A549 (cell line): ENCODE measurements at regions not wholly inside any gene's neighbourhood (a gene's known extent, or its start where the extent isn't known, plus 50 kb on each side); places are given as distances from the start of the nearest gene placed in this dataset.
A peak's percentile ranks its signal among the peaks of the same experiment; 100 is the strongest.

Experiments
- ATAC-seq, 2 experiments: fragments of 200-7000 bp in 1 of 2; fragments of >200 bp in 1 of 2; cut with Nextera tagmentation in 1 of 2; cut with Tn5 transposase in 1 of 2; 3 replicates each; pipeline versions ENCODE4 v1.8.0 to v1.9.1; 2018 to 2020; ENCODE audit warnings: mild to moderate bottlenecking in 1 of 2, moderate library complexity in 1 of 2
- CTCF ChIA-PET: fragments of 300-600 bp; sonication (Branson Sonifier 250); formaldehyde crosslinking; extraction: SDS; loops from one replicate; lab custom pipeline; 2021; ENCODE audit warnings: antibody characterized with exemption, inconsistent platforms; lab: Yijun Ruan, JAX
- POLR2A ChIA-PET: fragments of 350-600 bp; formaldehyde crosslinking; extraction: SDS; loops from one replicate; lab custom pipeline; 2021; ENCODE audit warnings: antibody characterized with exemption, inconsistent platforms; lab: Yijun Ruan, JAX
- DNase-seq, 2 experiments: peaks; one replicate each; pipeline versions ENCODE4 v3.0.0 to v3.0.0-alpha.2; 2011 to 2016; ENCODE audit warnings: low read depth in 1 of 2, low spot score in 1 of 2
- FAIRE-seq: peaks from 2 replicates; lab custom pipeline; 2011; peaks lifted over from hg19 to GRCh38; lab: Jason Lieb, UNC
- H3K27ac ChIP-seq, 2 experiments: fragments of >200 bp; sonication (Bioruptor Twin); formaldehyde crosslinking; 3 replicates each; pipeline ENCODE4 v1.5.1; 2016 to 2017
- H3K4me1 ChIP-seq: fragments of >200 bp; sonication (Bioruptor Twin); formaldehyde crosslinking; 3 replicates; pipeline ENCODE4 v1.6.1; 2016
- H3K4me2 ChIP-seq: fragments of >200 bp; sonication (Bioruptor Twin); formaldehyde crosslinking; 3 replicates; pipeline ENCODE4 v1.6.1; 2016
- H3K4me3 ChIP-seq: fragments of >200 bp; sonication (Bioruptor Twin); formaldehyde crosslinking; 3 replicates; pipeline ENCODE4 v1.5.1; 2016
- H3K9me3 ChIP-seq: fragments of >200 bp; sonication (Bioruptor Twin); formaldehyde crosslinking; 3 replicates; pipeline ENCODE4 v1.6.1; 2016
- ATOH8 ChIP-seq: fragments of 250-450 bp; sonication (Bioruptor Pico); IDR thresholded peaks from 2 replicates; pipeline ENCODE4 v1.5.0; 2020; ENCODE audit warnings: low read depth, mild to moderate bottlenecking, moderate library complexity
- CBX8 ChIP-seq: fragments of 200-600 bp; sonication (generic); IDR thresholded peaks from 2 replicates; pipeline ENCODE4 v1.6.1; 2016
- CEBPB ChIP-seq, 2 experiments: fragments of >200 bp in 1 of 2; sonication (Bioruptor Twin) in 1 of 2; formaldehyde crosslinking in 1 of 2; IDR thresholded peaks; 2 replicates each; pipeline ENCODE4 v1.6.1; 2012 to 2016
- CHD4 ChIP-seq: fragments of 200-600 bp; sonication (generic); IDR thresholded peaks from 2 replicates; pipeline ENCODE4 v1.6.1; 2016; ENCODE audit warnings: antibody characterized with exemption, mild to moderate bottlenecking, borderline replicate concordance
- EHF ChIP-seq: fragments of 250-450 bp; sonication (Bioruptor Pico); IDR thresholded peaks from 2 replicates; pipeline ENCODE4 v1.5.0; 2020; ENCODE audit warnings: mild to moderate bottlenecking
- FOSB ChIP-seq: fragments of 250-450 bp; sonication (Bioruptor Pico); IDR thresholded peaks from 2 replicates; pipeline ENCODE4 v1.5.0; 2020; ENCODE audit warnings: mild to moderate bottlenecking, moderate library complexity
- FOSL2 ChIP-seq, 2 experiments: fragments of 450-650 bp in 1 of 2; fragments of >200 bp in 1 of 2; sonication (Bioruptor Twin) in 1 of 2; formaldehyde crosslinking; IDR thresholded peaks; 2 replicates each; pipeline versions ENCODE4 v1.5.0 to v1.6.1; 2016 to 2020; ENCODE audit warnings: mild to moderate bottlenecking in 1 of 2, moderate library complexity in 1 of 2
- HDAC2 ChIP-seq: fragments of 200-600 bp; sonication (generic); IDR thresholded peaks from 2 replicates; pipeline ENCODE4 v1.6.1; 2016
- HOXB13 ChIP-seq: fragments of 250-450 bp; sonication (Bioruptor Pico); IDR thresholded peaks from 2 replicates; pipeline ENCODE4 v1.5.0; 2020; ENCODE audit warnings: low read depth, mild to moderate bottlenecking, moderate library complexity
- HOXB5 ChIP-seq: fragments of 250-450 bp; sonication (Bioruptor Pico); IDR thresholded peaks from 2 replicates; pipeline ENCODE4 v1.5.0; 2020; ENCODE audit warnings: mild to moderate bottlenecking, moderate library complexity
- JUN ChIP-seq, 2 experiments: fragments of >200 bp; sonication (Bioruptor Twin); formaldehyde crosslinking; IDR thresholded peaks; 2 replicates in 1 of 2; 3 replicates in 1 of 2; pipeline ENCODE4 v1.6.1; 2016 to 2017
- JUNB ChIP-seq: fragments of >200 bp; sonication (Bioruptor Twin); formaldehyde crosslinking; IDR thresholded peaks from 2 replicates; pipeline ENCODE4 v1.6.1; 2016
- KDM5A ChIP-seq: fragments of 200-600 bp; sonication (generic); IDR thresholded peaks from 2 replicates; pipeline ENCODE4 v1.6.1; 2016; ENCODE audit warnings: antibody characterized with exemption, mild to moderate bottlenecking
- MAFK ChIP-seq: fragments of 450-650 bp; IDR thresholded peaks from 2 replicates; pipeline ENCODE4 v1.6.1; 2014; ENCODE audit not compliant: partially characterized antibody
- MYC ChIP-seq: IDR thresholded peaks from 2 replicates; pipeline ENCODE4 v1.6.1; 2012; ENCODE audit warnings: mild to moderate bottlenecking, inconsistent platforms, low read length, improper control_type of control experiment, borderline replicate concordance
- NPAS2 ChIP-seq: fragments of 250-450 bp; sonication (Bioruptor Pico); IDR thresholded peaks from 2 replicates; pipeline ENCODE4 v1.8.0; 2022; ENCODE audit warnings: mild to moderate bottlenecking, moderate library complexity, borderline replicate concordance
- NR3C1 ChIP-seq: fragments of >200 bp; sonication (Bioruptor Twin); formaldehyde crosslinking; IDR thresholded peaks from 3 replicates; pipeline ENCODE4 v1.6.1; 2017
- RCOR1 ChIP-seq: fragments of 150-350 bp; IDR thresholded peaks from 2 replicates; pipeline ENCODE4 v1.6.1; 2014; ENCODE audit warnings: antibody characterized with exemption, low read length, low read depth
- RNF2 ChIP-seq: fragments of 200-600 bp; sonication (generic); IDR thresholded peaks from 2 replicates; pipeline ENCODE4 v1.6.1; 2016; ENCODE audit warnings: low read depth, mild to moderate bottlenecking, antibody characterized with exemption, moderate library complexity, borderline replicate concordance
- TFCP2L1 ChIP-seq: fragments of 250-450 bp; sonication (Bioruptor Pico); IDR thresholded peaks from 2 replicates; pipeline ENCODE4 v1.5.0; 2021; ENCODE audit warnings: mild to moderate bottlenecking
- TP53 ChIP-seq: fragments of 250-450 bp; sonication (Bioruptor Pico); IDR thresholded peaks from 2 replicates; pipeline ENCODE4 v1.5.0; 2021; ENCODE audit warnings: mild to moderate bottlenecking, moderate library complexity
- ZC3H11A ChIP-seq: fragments of 450-650 bp; IDR thresholded peaks from 2 replicates; pipeline ENCODE4 v1.6.1; 2014; ENCODE audit warnings: antibody characterized with exemption, mild to moderate bottlenecking
- ZFP36 ChIP-seq: fragments of 450-650 bp; IDR thresholded peaks from 2 replicates; pipeline ENCODE4 v1.6.1; 2014; ENCODE audit warnings: borderline replicate concordance; ENCODE audit not compliant: partially characterized antibody
- WGBS: methylation state at CpG from one replicate; pipeline ENCODE4 v1.1.6; 2017; ENCODE audit errors: missing lambda C conversion rate; 5-methylcytosine and 5-hydroxymethylcytosine counted together
- TF ChIP-seq, protein P1 (sequence below): fragments of 250-450 bp; sonication (Bioruptor Pico); IDR thresholded peaks from 2 replicates; pipeline ENCODE4 v1.5.0; 2021; ENCODE audit warnings: mild to moderate bottlenecking, moderate library complexity, borderline replicate concordance
- TF ChIP-seq, protein P2 (sequence below): IDR thresholded peaks from 2 replicates; pipeline ENCODE4 v1.6.1; 2012
- TF ChIP-seq, protein P3 (sequence below): fragments of 150-350 bp; IDR thresholded peaks from 2 replicates; pipeline ENCODE4 v1.6.1; 2014; ENCODE audit warnings: low read depth, mild to moderate bottlenecking, low read length

- TF ChIP-seq JUNB (no peak), FOSB (CRISPR knock-in tag) (no peak), EHF (CRISPR knock-in tag) (no peak)
- TF ChIP-seq, protein P1, sequence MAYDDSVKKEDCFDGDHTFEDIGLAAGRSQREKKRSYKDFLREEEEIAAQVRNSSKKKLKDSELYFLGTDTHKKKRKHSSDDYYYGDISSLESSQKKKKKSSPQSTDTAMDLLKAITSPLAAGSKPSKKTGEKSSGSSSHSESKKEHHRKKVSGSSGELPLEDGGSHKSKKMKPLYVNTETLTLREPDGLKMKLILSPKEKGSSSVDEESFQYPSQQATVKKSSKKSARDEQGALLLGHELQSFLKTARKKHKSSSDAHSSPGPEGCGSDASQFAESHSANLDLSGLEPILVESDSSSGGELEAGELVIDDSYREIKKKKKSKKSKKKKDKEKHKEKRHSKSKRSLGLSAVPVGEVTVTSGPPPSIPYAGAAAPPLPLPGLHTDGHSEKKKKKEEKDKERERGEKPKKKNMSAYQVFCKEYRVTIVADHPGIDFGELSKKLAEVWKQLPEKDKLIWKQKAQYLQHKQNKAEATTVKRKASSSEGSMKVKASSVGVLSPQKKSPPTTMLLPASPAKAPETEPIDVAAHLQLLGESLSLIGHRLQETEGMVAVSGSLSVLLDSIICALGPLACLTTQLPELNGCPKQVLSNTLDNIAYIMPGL (CRISPR knock-in tag), result no peak
- Histone ChIP-seq H3K9me3 (no peaks in the 10 kb centered on the region), H3K27ac (no peak overlapping the region), H3K4me2 (no peak overlapping the region), H3K4me3 (no peak overlapping the region), H3K4me1 (no peaks in the 10 kb centered on the region)
- POLR2A ChIA-PET, result no interaction called here
- ATAC-seq (no peak), FAIRE-seq (no peak), DNase-seq (no peak)
- WGBS, result 0% methylated on average over 1 of the region's 1 CpG
- CTCF ChIA-PET, result no interaction called here
These were observed 875.5 kb upstream of the FAM98A start for GRCh38 chr2:34474646-34475045.

GRCh38 chr2:34447097-34447496, 848.0 kb upstream of the FAM98A start:
- H3K4me1 ChIP-seq, result no peaks in the 10 kb centered on the region
- CTCF ChIA-PET, result no interaction called here
- TF ChIP-seq MYC (no peak), RNF2 (no peak), HOXB5 (CRISPR knock-in tag) (no peak), TFCP2L1 (CRISPR knock-in tag) (no peak), MAFK (no peak), ZC3H11A (no peak), ATOH8 (no peak), TP53 (CRISPR knock-in tag) (no peak), CBX8 (no peak)
- TF ChIP-seq, all 56 proteins: peak for 0
- H3K4me3 ChIP-seq, result no peak overlapping the region
- DNase-seq, result no peak
- H3K9me3 ChIP-seq, result peaks cover 19% of the 10 kb centered on the region; the same call in 1 of the 3 replicates
- no peak overlapping the region for H3K27ac ChIP-seq
- FAIRE-seq, result no peak
- no peak overlapping the region for H3K4me2 ChIP-seq
- ATAC-seq, result no peak
- POLR2A ChIA-PET, result no interaction called here

GRCh38 chr2:34423301-34423700, 824.2 kb upstream of the FAM98A start:
- ChIA-PET POLR2A (no interaction called here), CTCF (no interaction called here)
- Histone ChIP-seq H3K4me2 (no peak overlapping the region), H3K4me3 (no peak overlapping the region), H3K9me3 (peaks cover 7% of the 10 kb centered on the region; the same call in 1 of the 3 replicates), H3K4me1 (no peaks in the 10 kb centered on the region), H3K27ac (no peak overlapping the region)
- DNase-seq (no peak), FAIRE-seq (no peak), ATAC-seq (no peak)
- TF ChIP-seq NR3C1 (no peak), CEBPB (IDR thresholded peaks at IDR 0.05) (no peak), RNF2 (no peak), ATOH8 (no peak), ZFP36 (peak; percentile 50)
- WGBS, result 57% methylated on average over 2 of the region's 2 CpGs

- Histone ChIP-seq H3K9me3 (peaks cover 7% of the 10 kb centered on the region; the same call in 1 of the 3 replicates), H3K4me1 (no peaks in the 10 kb centered on the region), H3K4me2 (no peak overlapping the region), H3K4me3 (no peak overlapping the region), H3K27ac (no peak overlapping the region)
- POLR2A ChIA-PET, result no interaction called here
- DNase-seq (no peak), ATAC-seq (no peak), FAIRE-seq (no peak)
- CTCF ChIA-PET, result no interaction called here
- TF ChIP-seq, protein P2, sequence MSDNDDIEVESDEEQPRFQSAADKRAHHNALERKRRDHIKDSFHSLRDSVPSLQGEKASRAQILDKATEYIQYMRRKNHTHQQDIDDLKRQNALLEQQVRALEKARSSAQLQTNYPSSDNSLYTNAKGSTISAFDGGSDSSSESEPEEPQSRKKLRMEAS, result no peak
- TF ChIP-seq NR3C1 (no peak), KDM5A (no peak), CBX8 (no peak), CHD4 (no peak), JUN (IDR thresholded peaks at IDR 0.05) (no peak), TFCP2L1 (CRISPR knock-in tag) (no peak), EHF (CRISPR knock-in tag) (no peak), FOSL2 (IDR thresholded peaks at IDR 0.05) (no peak), FOSL2 (CRISPR knock-in tag; IDR thresholded peaks at IDR 0.05) (no peak), RCOR1 (no peak), NPAS2 (no peak), HOXB13 (no peak), HDAC2 (no peak)
- TF ChIP-seq, protein P3, sequence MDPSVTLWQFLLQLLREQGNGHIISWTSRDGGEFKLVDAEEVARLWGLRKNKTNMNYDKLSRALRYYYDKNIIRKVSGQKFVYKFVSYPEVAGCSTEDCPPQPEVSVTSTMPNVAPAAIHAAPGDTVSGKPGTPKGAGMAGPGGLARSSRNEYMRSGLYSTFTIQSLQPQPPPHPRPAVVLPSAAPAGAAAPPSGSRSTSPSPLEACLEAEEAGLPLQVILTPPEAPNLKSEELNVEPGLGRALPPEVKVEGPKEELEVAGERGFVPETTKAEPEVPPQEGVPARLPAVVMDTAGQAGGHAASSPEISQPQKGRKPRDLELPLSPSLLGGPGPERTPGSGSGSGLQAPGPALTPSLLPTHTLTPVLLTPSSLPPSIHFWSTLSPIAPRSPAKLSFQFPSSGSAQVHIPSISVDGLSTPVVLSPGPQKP, result no peak
- TF ChIP-seq, protein P1 (CRISPR knock-in tag), result no peak
These were observed 820.8 kb upstream of the FAM98A start for GRCh38 chr2:34419856-34420255.
